HG03460 (cell line): ENCODE measurements at regions not wholly inside any gene's neighbourhood (a gene's known extent, or its start where the extent isn't known, plus 50 kb on each side); places are given as distances from the start of the nearest gene placed in this dataset.
"Not testable (repeated sequence)": the region's sequence is repeated elsewhere in the genome, so short reads cannot be mapped to it uniquely, and the experiment has no call there.

ENCODE experiments used
- ATAC-seq: cut with Tn5 transposase; IDR thresholded peaks from one replicate; pipeline ENCODE4 v1.9.1; 2021; ENCODE audit not compliant: unreplicated experiment

- no peak for ATAC-seq
Measured at GRCh38 chr10:56508562-56508961, 147.5 kb upstream of the ZWINT start.

- no peak for ATAC-seq
Measured at GRCh38 chr10:56507033-56507432, 146.0 kb upstream of the ZWINT start.

DNA sequence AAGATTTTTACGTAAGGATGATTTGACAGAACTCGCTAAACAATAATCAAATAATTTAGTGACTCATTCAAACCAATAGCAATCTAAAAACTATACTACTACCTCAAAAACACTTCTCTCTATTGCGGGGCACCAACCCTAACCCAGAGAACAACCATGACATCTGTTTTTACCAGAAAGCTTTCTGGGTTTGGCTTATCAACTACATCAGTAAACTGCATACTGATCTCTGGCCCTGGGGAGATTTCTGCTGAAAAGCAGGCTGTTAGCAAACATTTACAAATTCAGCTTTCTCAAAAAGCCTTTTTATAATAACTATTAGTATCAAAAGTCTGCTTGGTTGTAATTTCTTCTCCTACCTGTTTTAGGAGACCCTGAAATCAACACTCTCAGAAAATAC is 144.5 kb upstream of the ZWINT start:
- no peak for ATAC-seq

DNA sequence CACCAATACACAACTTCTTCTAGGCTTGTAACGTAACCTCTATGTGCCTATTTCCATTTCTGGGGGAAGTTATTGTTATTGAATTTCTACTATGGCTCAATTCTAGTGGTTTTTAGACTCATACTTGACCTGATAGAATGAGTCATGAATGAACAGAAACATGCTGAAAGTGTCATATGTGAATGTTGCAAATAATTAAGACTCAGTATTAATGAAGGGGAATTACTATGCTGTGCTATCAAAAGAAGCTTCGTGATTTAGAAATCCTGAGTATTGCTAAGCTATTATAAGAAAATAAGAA is 135.1 kb upstream of the ZWINT start:
- ATAC-seq, result no peak

DNA sequence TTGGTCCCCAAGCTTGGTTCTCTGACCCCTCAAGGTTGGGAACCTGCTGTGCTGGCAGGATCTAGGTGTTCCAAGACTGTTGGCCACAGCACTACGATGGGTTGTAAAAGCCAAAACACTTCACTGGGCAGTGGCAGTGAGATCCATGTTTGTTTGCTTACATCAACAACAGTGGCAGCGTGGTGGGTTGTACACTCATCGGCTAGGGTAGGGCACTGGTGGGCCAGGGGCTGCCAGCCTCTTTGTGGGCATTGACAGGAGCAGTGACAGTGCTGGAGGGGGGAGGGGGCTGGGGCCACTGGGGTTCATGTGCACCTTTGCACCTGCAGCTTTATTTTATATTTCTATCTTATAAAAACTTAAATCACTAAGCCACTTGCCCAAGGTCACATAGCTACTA is 126.7 kb upstream of the ZWINT start:
- ATAC-seq, result no peak

- no peak for ATAC-seq
Measured at GRCh38 chr10:56481521-56482091, 120.5 kb upstream of the ZWINT start.

DNA sequence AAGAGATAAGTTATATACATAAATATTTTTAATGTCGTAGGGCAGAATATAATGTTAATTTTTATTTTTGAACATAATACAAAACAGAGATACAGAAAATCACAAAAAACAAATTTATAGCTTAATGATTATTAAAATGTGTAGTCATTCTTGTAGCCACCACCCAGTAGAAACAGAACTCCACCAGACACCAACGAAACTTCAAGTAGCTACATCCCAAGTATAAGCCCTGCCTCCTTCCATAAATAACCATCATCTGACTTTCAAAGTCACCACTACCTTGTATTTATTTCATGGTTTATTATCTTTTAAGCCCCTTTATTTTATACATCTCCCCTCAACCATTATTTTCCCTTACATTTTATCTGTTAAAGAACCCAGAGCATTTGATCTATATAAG is 111.9 kb upstream of the ZWINT start:
- no peak for ATAC-seq

- no peak for ATAC-seq
Measured at GRCh38 chr10:56470701-56471100, 109.6 kb upstream of the ZWINT start.

DNA sequence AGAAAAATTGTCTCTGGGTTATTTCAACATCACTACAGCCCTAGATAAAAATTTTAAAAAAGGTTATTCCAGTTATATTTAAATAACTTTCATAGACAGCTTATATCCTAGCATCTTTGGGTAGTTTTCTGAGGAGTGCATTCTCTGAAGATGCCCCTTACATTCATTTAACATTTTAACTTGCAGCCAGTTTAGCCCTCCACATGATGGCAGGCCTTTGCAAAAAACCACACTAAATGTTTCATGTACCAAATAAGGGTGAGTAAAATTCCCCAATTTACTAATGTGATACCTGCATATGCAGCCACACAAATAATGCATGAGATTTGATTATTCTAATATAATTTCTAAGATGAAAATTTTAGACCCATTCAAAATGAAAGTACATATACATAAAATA is 108.4 kb upstream of the ZWINT start:
- ATAC-seq, result no peak

DNA sequence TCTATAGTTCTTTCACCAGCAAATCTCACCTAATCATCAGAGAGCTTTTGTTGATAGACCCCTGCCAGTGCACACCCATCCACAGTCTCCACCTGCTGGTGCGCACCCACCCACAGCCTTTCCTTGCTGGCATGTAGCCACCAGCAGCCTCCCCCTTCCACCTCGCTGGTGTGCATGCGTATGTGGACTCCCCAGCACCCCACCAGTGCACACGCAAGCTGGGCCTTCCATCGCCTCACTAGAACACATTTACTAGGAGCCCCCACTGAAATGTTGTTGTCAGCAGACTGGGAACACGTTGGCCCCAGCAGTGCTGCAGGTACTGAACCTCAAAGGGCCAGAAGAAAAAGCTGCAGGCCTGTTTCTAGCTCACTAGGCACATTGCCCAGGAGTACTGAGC is 104.9 kb upstream of the ZWINT start:
- no peak for ATAC-seq

GRCh38 chr10:56449770-56450169 is 88.7 kb upstream of the ZWINT start:
- ATAC-seq, result no peak

DNA sequence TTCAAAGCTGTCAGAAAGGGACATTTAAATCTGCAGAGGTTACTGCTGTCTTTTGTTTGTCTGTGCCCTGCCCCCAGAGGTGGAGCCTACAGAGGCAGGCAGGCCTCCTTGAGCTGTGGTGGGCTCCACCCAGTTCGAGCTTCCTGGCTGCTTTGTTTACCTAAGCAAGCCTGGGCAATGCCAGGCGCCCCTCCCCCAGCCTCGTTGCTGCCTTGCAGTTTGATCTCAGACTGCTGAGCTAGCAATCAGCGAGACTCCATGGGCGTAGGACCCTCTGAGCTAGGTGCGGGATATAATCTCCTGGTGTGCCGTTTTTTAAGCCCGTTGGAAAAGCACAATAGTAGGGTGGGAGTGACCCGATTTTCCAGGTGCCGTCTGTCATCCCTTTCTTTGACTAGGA is 86.6 kb upstream of the ZWINT start:
- not testable (repeated sequence) for ATAC-seq

GRCh38 chr10:56441337-56441736 is 80.3 kb upstream of the ZWINT start:
- ATAC-seq, result not testable (repeated sequence)
